Activated gamma-delta T cell treated with Interleukin-2 at 50 U/mL for 16 hours (primary cell): ENCODE measurements at regions not wholly inside any gene's neighbourhood (a gene's known extent, or its start where the extent isn't known, plus 50 kb on each side); places are given as distances from the start of the nearest gene placed in this dataset.

Source experiments
- DNase-seq: peaks from one replicate; pipeline ENCODE4 v3.0.0-alpha.2; 2020

GRCh38 chr13:85371254-85371653, 428.0 kb downstream of the SLITRK6 start:
- DNase-seq = no peak

GRCh38 chr13:85368686-85369085, 430.5 kb downstream of the SLITRK6 start:
- DNase-seq = no peak

GRCh38 chr13:85367887-85368286, 431.3 kb downstream of the SLITRK6 start:
- no peak for DNase-seq

- no peak for DNase-seq
These were observed 432.3 kb downstream of the SLITRK6 start for GRCh38 chr13:85366759-85367417.

GRCh38 chr13:85363504-85363903, 435.7 kb downstream of the SLITRK6 start:
- no peak for DNase-seq

- DNase-seq = no peak
These were observed 436.2 kb downstream of the SLITRK6 start for GRCh38 chr13:85362980-85363379.

GRCh38 chr13:85347251-85347650, 452.0 kb downstream of the SLITRK6 start:
- no peak for DNase-seq

GRCh38 chr13:85334187-85334586, 465.0 kb downstream of the SLITRK6 start:
- DNase-seq = no peak

- DNase-seq = no peak
These were observed 465.7 kb downstream of the SLITRK6 start for GRCh38 chr13:85333506-85334020.

- no peak for DNase-seq
These were observed 466.6 kb downstream of the SLITRK6 start for GRCh38 chr13:85332615-85333014.

- DNase-seq = no peak
These were observed 477.5 kb downstream of the SLITRK6 start for GRCh38 chr13:85321734-85322133.

- DNase-seq = no peak
These were observed 481.4 kb downstream of the SLITRK6 start for GRCh38 chr13:85317781-85318180.

- DNase-seq = no peak
These were observed 482.7 kb downstream of the SLITRK6 start for GRCh38 chr13:85316506-85317025.

- no peak for DNase-seq
These were observed 484.5 kb downstream of the SLITRK6 start for GRCh38 chr13:85314686-85315085.

GRCh38 chr13:85313761-85314503, 485.3 kb downstream of the SLITRK6 start:
- no peak for DNase-seq

- no peak for DNase-seq
These were observed 487.1 kb downstream of the SLITRK6 start for GRCh38 chr13:85312071-85312470.

- no peak for DNase-seq
These were observed 495.6 kb downstream of the SLITRK6 start for GRCh38 chr13:85303630-85304029.

- DNase-seq = no peak
These were observed 500.8 kb downstream of the SLITRK6 start for GRCh38 chr13:85298387-85298924.

- DNase-seq = no peak
These were observed 510.5 kb downstream of the SLITRK6 start for GRCh38 chr13:85288698-85289097.

GRCh38 chr13:85287528-85287927, 511.7 kb downstream of the SLITRK6 start:
- DNase-seq = no peak

- no peak for DNase-seq
These were observed 513.1 kb downstream of the SLITRK6 start for GRCh38 chr13:85286081-85286480.

- no peak for DNase-seq
These were observed 514.9 kb downstream of the SLITRK6 start for GRCh38 chr13:85284349-85284748.

GRCh38 chr13:85283408-85283807, 515.8 kb downstream of the SLITRK6 start:
- no peak for DNase-seq

GRCh38 chr13:85282876-85283275, 516.3 kb downstream of the SLITRK6 start:
- no peak for DNase-seq
